H9 (cell line): ENCODE measurements at regions not wholly inside any gene's neighbourhood (a gene's known extent, or its start where the extent isn't known, plus 50 kb on each side); places are given as distances from the start of the nearest gene placed in this dataset.

ENCODE experiments used
- DNase-seq: peaks from one replicate; pipeline ENCODE4 v3.0.0-alpha.2; 2017
- H2AFZ ChIP-seq: one replicate; pipeline ENCODE4 v1.6.1; 2013; ENCODE audit warnings: mild to moderate bottlenecking, low read length, control low read depth, moderate library complexity
- H2AK5ac ChIP-seq: 2 replicates; pipeline ENCODE4 v1.6.1; 2013; ENCODE audit warnings: low read length, control low read depth, mixed read lengths; ENCODE audit not compliant: insufficient read length
- H2BK120ac ChIP-seq: one replicate; pipeline ENCODE4 v1.6.1; 2013; ENCODE audit warnings: low read depth, mild to moderate bottlenecking, low read length, control low read depth, inconsistent platforms; ENCODE audit not compliant: poor library complexity, severe bottlenecking
- H2BK12ac ChIP-seq: 2 replicates; pipeline ENCODE4 v1.6.1; 2013; ENCODE audit warnings: low read length, control low read depth, mixed read lengths, low read depth; ENCODE audit not compliant: insufficient read length
- H2BK15ac ChIP-seq: 2 replicates; pipeline ENCODE4 v1.6.1; 2013; ENCODE audit warnings: low read depth, low read length, control low read depth
- H2BK20ac ChIP-seq: one replicate; pipeline ENCODE4 v1.6.1; 2013; ENCODE audit warnings: low read depth, mild to moderate bottlenecking, low read length, control low read depth, inconsistent platforms; ENCODE audit not compliant: poor library complexity, severe bottlenecking
- H2BK5ac ChIP-seq: 2 replicates; pipeline ENCODE4 v1.6.1; 2013; ENCODE audit warnings: low read length, control low read depth, mixed read lengths; ENCODE audit not compliant: insufficient read length
- H3K14ac ChIP-seq: 2 replicates; pipeline ENCODE4 v1.6.1; 2013; ENCODE audit warnings: low read length, control low read depth; ENCODE audit not compliant: insufficient read depth
- H3K18ac ChIP-seq: 2 replicates; pipeline ENCODE4 v1.6.1; 2013; ENCODE audit warnings: low read depth, mild to moderate bottlenecking, mixed read lengths, low read length, control low read depth; ENCODE audit not compliant: insufficient read length
- H3K23ac ChIP-seq: 2 replicates; pipeline ENCODE4 v1.6.1; 2013; ENCODE audit warnings: low read length, control low read depth, mixed read lengths, low read depth; ENCODE audit not compliant: insufficient read length
- H3K23me2 ChIP-seq: 2 replicates; pipeline ENCODE4 v1.6.1; 2013; ENCODE audit warnings: low read depth, mild to moderate bottlenecking, mixed read lengths, low read length, control low read depth; ENCODE audit not compliant: insufficient read length, poor library complexity, severe bottlenecking
- H3K27ac ChIP-seq: 2 replicates; pipeline ENCODE4 v1.5.1; 2013; ENCODE audit warnings: low read length, control low read depth, mixed read lengths, low read depth; ENCODE audit not compliant: insufficient read length
- H3K27me3 ChIP-seq: 2 replicates; pipeline ENCODE4 v1.6.1; 2013; ENCODE audit warnings: low read length, control low read depth, inconsistent platforms; ENCODE audit not compliant: insufficient read depth
- H3K4ac ChIP-seq: 2 replicates; pipeline ENCODE4 v1.6.1; 2013; ENCODE audit warnings: low read depth, mild to moderate bottlenecking, control low read depth, inconsistent platforms, low read length, moderate library complexity
- H3K4me1 ChIP-seq: 2 replicates; pipeline ENCODE4 v1.6.1; 2013; ENCODE audit warnings: low read length, control low read depth, inconsistent platforms; ENCODE audit not compliant: insufficient read depth
- H3K4me2 ChIP-seq: 2 replicates; pipeline ENCODE4 v1.6.1; 2013; ENCODE audit warnings: low read length, control low read depth, mixed read lengths; ENCODE audit not compliant: insufficient read length, insufficient read depth
- H3K56ac ChIP-seq: 2 replicates; pipeline ENCODE4 v1.6.1; 2013; ENCODE audit warnings: low read depth, mild to moderate bottlenecking, mixed read lengths, low read length, control low read depth; ENCODE audit not compliant: insufficient read length
- H3K79me1 ChIP-seq: 2 replicates; pipeline ENCODE4 v1.6.1; 2013; ENCODE audit warnings: low read depth, mild to moderate bottlenecking, moderate library complexity, low read length, control low read depth, inconsistent platforms; ENCODE audit not compliant: insufficient read depth, poor library complexity, severe bottlenecking
- H3K79me2 ChIP-seq: 2 replicates; pipeline ENCODE4 v1.6.1; 2013; ENCODE audit warnings: low read length, control low read depth, inconsistent platforms; ENCODE audit not compliant: insufficient read depth
- H3K9ac ChIP-seq: 2 replicates; pipeline ENCODE4 v1.6.1; 2013; ENCODE audit warnings: low read length, control low read depth, mixed read lengths; ENCODE audit not compliant: insufficient read length; ENCODE audit errors: extremely low read depth
- H3K9me3 ChIP-seq: one replicate; pipeline ENCODE4 v1.6.1; 2013; ENCODE audit warnings: low read depth, low read length, inconsistent platforms; ENCODE audit not compliant: control insufficient read depth
- H3T11ph ChIP-seq: one replicate; pipeline ENCODE4 v1.6.1; 2013; ENCODE audit warnings: mild to moderate bottlenecking, low read length, control low read depth, inconsistent platforms
- H4K20me1 ChIP-seq: one replicate; pipeline ENCODE4 v1.6.1; 2013; ENCODE audit not compliant: control insufficient read depth, insufficient read length, insufficient read depth
- H4K5ac ChIP-seq: 2 replicates; pipeline ENCODE4 v1.6.1; 2013; ENCODE audit warnings: low read depth, mild to moderate bottlenecking, mixed read lengths, low read length, control low read depth; ENCODE audit not compliant: insufficient read length
- H4K8ac ChIP-seq: replicated peaks from 2 replicates; pipeline ENCODE4 v1.6.1; 2013; ENCODE audit warnings: low read length, control low read depth, mixed read lengths, low read depth; ENCODE audit not compliant: insufficient read length
- H4K91ac ChIP-seq: 2 replicates; pipeline ENCODE4 v1.6.1; 2013; ENCODE audit warnings: low read depth, mild to moderate bottlenecking, moderate library complexity, mixed read lengths, low read length, control low read depth; ENCODE audit not compliant: insufficient read length
- H3K27ac Mint-ChIP-seq, 3 experiments: 2 replicates in 2 of 3; 3 replicates in 1 of 3; pipeline ENCODE4 v1.8.0; 2020 to 2021; ENCODE audit warnings: mixed read lengths in 3 of 3, mild to moderate bottlenecking in 1 of 3, moderate library complexity in 1 of 3
- H3K27me3 Mint-ChIP-seq: 2 replicates; pipeline ENCODE4 v1.8.0; 2021; ENCODE audit warnings: low read depth, mild to moderate bottlenecking, moderate library complexity, mixed read lengths
- H3K36me3 Mint-ChIP-seq, 3 experiments: 2 replicates in 2 of 3; 3 replicates in 1 of 3; pipeline ENCODE4 v1.8.0; 2020 to 2021; ENCODE audit warnings: low read depth in 3 of 3, mixed read lengths in 3 of 3; ENCODE audit not compliant: insufficient read depth in 1 of 3
- H3K4me1 Mint-ChIP-seq, 2 experiments: 2 replicates each; pipeline ENCODE4 v1.8.0; 2020; ENCODE audit warnings: mixed read lengths in 2 of 2
- H3K4me3 Mint-ChIP-seq, 2 experiments: 2 replicates in 1 of 2; 3 replicates in 1 of 2; pipeline ENCODE4 v1.8.0; 2020 to 2021; ENCODE audit warnings: mild to moderate bottlenecking in 2 of 2, mixed read lengths in 2 of 2, moderate library complexity in 1 of 2
- H3K9me3 Mint-ChIP-seq, 2 experiments: 2 replicates in 1 of 2; 3 replicates in 1 of 2; pipeline ENCODE4 v1.8.0; 2020; ENCODE audit warnings: mild to moderate bottlenecking in 2 of 2, mixed read lengths in 2 of 2, moderate library complexity in 1 of 2
- WGBS: extraction: QIAGEN DNeasy Blood & Tissue Kit; methylation state at CpG from one replicate; pipeline ENCODE4 v1.1.7; 2013; ENCODE audit warnings: missing lambda C conversion rate, low lambda C conversion rate, mixed read lengths; ENCODE audit not compliant: insufficient read length; ENCODE audit errors: extremely low coverage; 5-methylcytosine and 5-hydroxymethylcytosine counted together
- TF ChIP-seq, protein P1 (sequence below): fragments of 200-600 bp; sonication (generic); conservative IDR thresholded peaks from 3 replicates; pipeline ENCODE4 v1.8.0; 2021; ENCODE audit warnings: antibody characterized with exemption, mild to moderate bottlenecking

DNA sequence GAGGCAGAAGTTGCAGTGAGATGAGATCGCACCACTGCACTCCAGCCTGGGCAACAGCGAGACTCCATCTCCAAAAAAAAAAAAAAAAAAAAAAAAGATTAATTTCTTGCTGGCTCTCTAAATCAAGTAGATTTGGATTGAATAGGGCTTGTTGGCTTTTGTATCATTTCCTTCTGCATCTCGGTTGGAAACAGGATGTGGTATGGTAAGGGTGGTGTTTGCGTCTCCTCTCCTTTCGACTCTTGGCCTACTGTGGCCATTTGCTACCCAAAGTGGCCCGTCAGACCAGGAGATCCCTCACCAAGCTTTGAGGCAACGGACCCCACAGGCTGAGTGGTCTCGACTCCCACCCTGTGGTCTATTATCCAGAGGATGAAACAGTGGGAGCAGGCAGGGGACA is 168.0 kb upstream of the IRX3 start:
- Histone ChIP-seq H2AK5ac (no peak overlapping the region), H4K5ac (no peak overlapping the region), H3K4ac (no peak overlapping the region), H2BK12ac (no peak overlapping the region), H3K79me2 (no peaks in the 10 kb centered on the region), H3K4me2 (no peak overlapping the region), H3K27ac (no peak overlapping the region), H3K14ac (no peak overlapping the region), H3K18ac (no peak overlapping the region), H3T11ph (no peak overlapping the region), H3K9ac (no peak overlapping the region), H3K23ac (no peak overlapping the region), H4K8ac (no peak overlapping the region), H2BK15ac (no peak overlapping the region), H3K9me3 (no peaks in the 10 kb centered on the region), H3K4me1 (peaks cover under 1% of the 10 kb centered on the region; the same call in 1 of the 2 replicates), H3K23me2 (no peaks in the 10 kb centered on the region), H3K56ac (no peak overlapping the region), H2BK20ac (no peak overlapping the region), H4K91ac (no peak overlapping the region), H2BK120ac (no peak overlapping the region), H4K20me1 (no peaks in the 10 kb centered on the region), H2BK5ac (no peak overlapping the region), H3K79me1 (no peaks in the 10 kb centered on the region), H2AFZ (no peak overlapping the region), H3K27me3 (no peaks in the 10 kb centered on the region)
- no peak overlapping the region for H3K27ac Mint-ChIP-seq
- H3K4me3 Mint-ChIP-seq: no peak overlapping the region
- no peak for DNase-seq
- H3K36me3 Mint-ChIP-seq: no peaks in the 10 kb centered on the region; a peak in 1 of 7 replicates
- TF ChIP-seq, protein P1, sequence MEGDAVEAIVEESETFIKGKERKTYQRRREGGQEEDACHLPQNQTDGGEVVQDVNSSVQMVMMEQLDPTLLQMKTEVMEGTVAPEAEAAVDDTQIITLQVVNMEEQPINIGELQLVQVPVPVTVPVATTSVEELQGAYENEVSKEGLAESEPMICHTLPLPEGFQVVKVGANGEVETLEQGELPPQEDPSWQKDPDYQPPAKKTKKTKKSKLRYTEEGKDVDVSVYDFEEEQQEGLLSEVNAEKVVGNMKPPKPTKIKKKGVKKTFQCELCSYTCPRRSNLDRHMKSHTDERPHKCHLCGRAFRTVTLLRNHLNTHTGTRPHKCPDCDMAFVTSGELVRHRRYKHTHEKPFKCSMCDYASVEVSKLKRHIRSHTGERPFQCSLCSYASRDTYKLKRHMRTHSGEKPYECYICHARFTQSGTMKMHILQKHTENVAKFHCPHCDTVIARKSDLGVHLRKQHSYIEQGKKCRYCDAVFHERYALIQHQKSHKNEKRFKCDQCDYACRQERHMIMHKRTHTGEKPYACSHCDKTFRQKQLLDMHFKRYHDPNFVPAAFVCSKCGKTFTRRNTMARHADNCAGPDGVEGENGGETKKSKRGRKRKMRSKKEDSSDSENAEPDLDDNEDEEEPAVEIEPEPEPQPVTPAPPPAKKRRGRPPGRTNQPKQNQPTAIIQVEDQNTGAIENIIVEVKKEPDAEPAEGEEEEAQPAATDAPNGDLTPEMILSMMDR: no peak
- peaks cover 7% of the 10 kb centered on the region for H3K27me3 Mint-ChIP-seq
- WGBS: no CpG with 5 or more reads among the region's 8 CpGs
- H3K4me1 Mint-ChIP-seq: peaks cover 11 to 25% of the 10 kb centered on the region in 2 experiments
- no peaks in the 10 kb centered on the region for H3K9me3 Mint-ChIP-seq
